Sigmoid colon (tissue), 3 donors: ENCODE measurements at regions not wholly inside any gene's neighbourhood (a gene's known extent, or its start where the extent isn't known, plus 50 kb on each side); places are given as distances from the start of the nearest gene placed in this dataset.

Source experiments
- CTCF ChIP-seq, 4 experiments: fragments of 450-650 bp in 3 of 4; fragments of 200-600 bp in 1 of 4; IDR thresholded peaks; one replicate each; pipeline ENCODE4 v1.5.1; 2016 to 2019; ENCODE audit warnings: antibody characterized with exemption in 4 of 4, mild to moderate bottlenecking in 3 of 4, moderate library complexity in 2 of 4
- POLR2A ChIP-seq, 2 donors: fragments of 450-650 bp; IDR thresholded peaks; one replicate each; pipeline ENCODE4 v1.6.1; 2016; ENCODE audit warnings: antibody characterized with exemption in 2 of 2, mild to moderate bottlenecking in 2 of 2, moderate library complexity in 2 of 2

- TF ChIP-seq CTCF (IDR thresholded peaks at IDR 0.05) (no peak), POLR2A (IDR thresholded peaks at IDR 0.05) (no peak)
Measured at GRCh38 chr16:73215678-73216377, 167.9 kb upstream of the ZFHX3 start.
